ENCODE measurements at regions not wholly inside any gene's neighbourhood (a gene's known extent, or its start where the extent isn't known, plus 50 kb on each side); places are given as distances from the start of the nearest gene placed in this dataset.

DNA sequence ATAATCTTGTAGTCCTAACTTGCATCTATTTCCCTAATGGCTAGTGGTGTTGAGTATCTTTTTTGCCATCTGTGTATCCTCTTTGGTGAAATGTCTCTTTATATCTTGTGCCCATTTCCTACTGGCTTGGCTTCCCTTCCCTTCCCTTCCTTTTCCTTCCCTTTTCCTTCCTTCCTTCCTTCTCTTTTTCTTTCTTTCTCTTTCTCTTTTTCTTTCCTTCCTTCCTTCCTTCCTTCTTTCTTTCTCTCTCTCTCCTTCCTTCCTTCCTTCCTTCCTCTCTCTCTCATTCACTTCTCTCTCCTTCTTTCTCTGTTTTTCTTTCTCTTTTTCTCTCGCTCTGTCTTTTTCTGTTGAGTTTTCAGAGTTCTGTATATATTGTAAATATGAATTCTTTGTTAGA is 61.5 kb upstream of the SLC4A4 start:
- no peak for DNase-seq (ENCODE audit: low spot score)

DNA sequence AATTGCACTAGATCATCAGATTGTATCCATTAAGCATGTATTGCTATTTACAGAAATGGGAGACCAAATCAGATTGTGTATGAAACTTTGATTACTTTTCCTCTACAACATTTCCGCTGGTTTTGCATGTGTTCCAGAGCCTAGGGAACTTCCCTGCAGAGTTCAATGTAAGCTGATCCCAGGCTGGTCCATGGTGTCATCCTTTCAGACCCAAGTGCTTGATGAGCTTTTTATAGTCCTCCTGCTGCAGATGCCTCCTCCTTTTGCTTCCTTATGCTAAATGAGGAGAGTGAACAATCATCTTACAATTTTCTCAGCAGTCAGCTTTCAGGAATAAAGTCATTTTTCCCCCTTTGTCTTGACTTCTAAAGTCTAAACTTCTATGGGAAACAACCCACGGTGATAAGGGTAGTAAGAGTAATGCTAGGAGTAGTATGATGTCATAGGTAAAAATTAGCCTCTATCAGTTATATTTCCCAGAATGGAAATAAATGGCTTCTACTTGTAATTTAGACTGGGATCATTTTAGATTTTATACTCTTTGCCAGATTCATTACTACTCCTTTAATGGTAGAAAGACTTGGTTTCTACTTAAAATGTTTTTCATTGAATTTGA is 55.1 kb upstream of the SLC4A4 start:
- no peak for DNase-seq (ENCODE audit: low spot score)

DNA sequence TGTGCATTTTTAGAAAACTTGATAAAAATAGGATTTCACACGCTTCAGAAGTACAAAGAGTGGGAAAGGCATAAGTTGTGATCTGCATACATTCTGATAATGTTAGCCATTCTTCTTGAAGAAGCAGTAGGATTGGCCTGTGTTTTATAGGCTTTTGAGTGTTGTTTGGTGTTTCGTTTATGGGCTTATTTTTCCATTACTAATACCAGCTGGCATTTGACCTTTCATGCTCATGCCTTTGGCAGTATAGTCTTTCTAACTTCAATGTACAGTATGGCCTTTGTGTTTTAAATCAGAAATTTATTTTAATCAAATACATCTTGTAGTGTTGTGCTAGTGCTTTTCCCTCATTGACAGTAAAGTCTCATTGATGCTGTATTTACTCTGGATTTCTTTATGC is 51.5 kb upstream of the SLC4A4 start:
- no peak for DNase-seq (ENCODE audit: low spot score)

DNA sequence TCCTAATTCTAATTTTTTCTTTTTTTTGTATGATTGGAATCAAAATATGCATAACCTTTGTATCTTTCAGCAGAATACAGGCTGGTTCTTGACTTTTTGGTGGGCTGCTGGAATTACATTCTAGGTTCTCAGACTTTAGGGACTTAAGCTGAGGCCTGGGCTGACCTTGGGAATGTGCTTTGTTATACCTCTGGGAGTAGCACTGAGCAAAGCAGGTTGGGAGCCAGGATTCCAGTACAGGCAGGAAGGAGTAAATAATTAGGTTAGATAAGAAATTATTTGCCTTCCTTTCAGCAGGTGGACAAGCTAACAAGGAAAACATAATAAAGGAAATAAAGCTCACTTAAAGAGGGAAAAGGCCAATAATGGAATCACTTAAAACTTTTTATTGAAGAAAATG is 49.9 kb upstream of the SLC4A4 start:
- no peak for DNase-seq (ENCODE audit: low spot score)
